ENCODE measurements at regions not wholly inside any gene's neighbourhood (a gene's known extent, or its start where the extent isn't known, plus 50 kb on each side); places are given as distances from the start of the nearest gene placed in this dataset.

GRCh38 chr11:113534625-113535024 is 59.4 kb upstream of the DRD2 start:
- Histone ChIP-seq H3K79me2 (ENCODE audit: control insufficient read depth in 1 of 2, insufficient read depth in 2 of 2, low read length in 2 of 2) (no peaks in the 10 kb centered on the region), H3K9ac (replicated peaks in 1 of 4; ENCODE audit: extremely low read depth in 1 of 4, low read depth in 3 of 4, low read length in 3 of 4) (no peak overlapping the region), H3K4me3 (ENCODE audit: extremely low read depth in 1 of 4, insufficient read depth in 2 of 4, low read depth in 3 of 4, low read length in 4 of 4) (no peak overlapping the region), H3K4me1 (replicated peaks in 1 of 4; ENCODE audit: control insufficient read depth in 3 of 4, insufficient read depth in 4 of 4, low read length in 3 of 4) (peaks cover 3 to 13% (median 9%) of the 10 kb centered on the region in 4 experiments; a peak in 6 of 7 replicates), H2AFZ (ENCODE audit: low read length) (no peak overlapping the region), H2BK12ac (ENCODE audit: low read depth, low read length) (no peak overlapping the region), H3K27me3 (replicated peaks in 1 of 4; ENCODE audit: control insufficient read depth in 3 of 4, extremely low read depth in 1 of 4, insufficient read depth in 3 of 4, low read length in 3 of 4) (peaks cover 0 to 5% (median 5%) of the 10 kb centered on the region in 4 experiments; a peak in 4 of 7 replicates), H4K20me1 (replicated peaks in 1 of 2; ENCODE audit: control insufficient read depth in 1 of 2, insufficient read depth in 2 of 2, low read length in 2 of 2) (no peaks in the 10 kb centered on the region), H2BK120ac (replicated peaks; ENCODE audit: low read depth, low read length) (no peak overlapping the region), H3K23me2 (ENCODE audit: low read depth, low read length) (no peaks in the 10 kb centered on the region), H4K5ac (ENCODE audit: insufficient read length, low read depth, low read length) (no peak overlapping the region), H3K23ac (ENCODE audit: insufficient read length) (no peak overlapping the region), H4K8ac (ENCODE audit: extremely low read depth, insufficient read depth, low read length) (no peak overlapping the region), H3K9me3 (ENCODE audit: insufficient read depth in 2 of 2, low read depth in 1 of 2, low read length in 1 of 2) (no peaks in the 10 kb centered on the region), H3K14ac (ENCODE audit: insufficient read length) (no peak overlapping the region), H4K91ac (replicated peaks; ENCODE audit: insufficient read length, low read length) (no peak overlapping the region), H2BK5ac (ENCODE audit: low read depth, low read length) (no peak overlapping the region), H2BK15ac (ENCODE audit: low read length) (no peak overlapping the region), H3K56ac (replicated peaks; ENCODE audit: insufficient read length, low read depth, low read length) (no peak overlapping the region), H3K18ac (ENCODE audit: extremely low read depth, low read length) (no peak overlapping the region), H2AK5ac (ENCODE audit: low read depth, low read length) (no peak overlapping the region), H3K4me2 (ENCODE audit: insufficient read depth in 1 of 2, low read depth in 2 of 2, low read length in 2 of 2) (no peak overlapping the region), H3K27ac (ENCODE audit: low read depth, low read length) (no peak overlapping the region), H2BK20ac (ENCODE audit: low read length) (no peak overlapping the region), H3K36me3 (ENCODE audit: control insufficient read depth in 2 of 4, insufficient read depth in 4 of 4, low read length in 3 of 4) (no peaks in the 10 kb centered on the region), H3K79me1 (ENCODE audit: low read depth, low read length) (no peaks in the 10 kb centered on the region), H3K4ac (replicated peaks; ENCODE audit: insufficient read length, low read depth, low read length) (no peak overlapping the region)
- 86% methylated on average over 4 of the region's 4 CpGs; no CpG with 5 or more reads in 1 of the 2 experiments for WGBS, 2 experiments (ENCODE audit: extremely low coverage in 1 of 2, insufficient coverage in 1 of 2, insufficient read length in 1 of 2, insufficient replicate concordance in 2 of 2, low coverage in 1 of 2, low lambda C conversion rate in 2 of 2, missing lambda C conversion rate in 1 of 2)
- POLR2A ChIA-PET (ENCODE audit: partially characterized antibody), result no interaction called here
- no peak for FAIRE-seq
- no peak for DNase-seq (ENCODE audit: low read depth in 1 of 2, low spot score in 2 of 2)
- CTCF ChIA-PET (ENCODE audit: partially characterized antibody), result interaction anchor here (1.0 to 4.0 kb wide), 9 partner anchors 8 to 228 kb away, joined by 3 to 22 read pairs (median 5); no protein-coding TSS in a partner anchor
- TF ChIP-seq NANOG (IDR thresholded peaks at IDR 0.05; ENCODE audit: insufficient read depth, low read depth, low read length, poor library complexity, severe bottlenecking) (no peak), GTF2F1 (IDR thresholded peaks at IDR 0.05; ENCODE audit: borderline replicate concordance, low read depth, low read length) (no peak), RNF2 (IDR thresholded peaks at IDR 0.05; ENCODE audit: borderline replicate concordance, low read depth, low read length, missing control alignments, poor library complexity, severe bottlenecking) (no peak), CHD2 (IDR thresholded peaks at IDR 0.05; ENCODE audit: low read length) (no peak), HDAC2 (IDR thresholded peaks at IDR 0.05; ENCODE audit: borderline replicate concordance in 1 of 2, low read depth in 2 of 2, low read length in 2 of 2) (no peak), TBP (IDR thresholded peaks at IDR 0.05; ENCODE audit: low read depth, low read length) (no peak), CBX8 (IDR thresholded peaks at IDR 0.05; ENCODE audit: borderline replicate concordance, low read depth, low read length) (no peak), EP300 (IDR thresholded peaks at IDR 0.05; ENCODE audit: borderline replicate concordance in 1 of 2, low read depth in 2 of 2, low read length in 2 of 2) (no peak), CTCF (IDR thresholded peaks at IDR 0.05; ENCODE audit: control extremely low read depth in 1 of 3, insufficient read depth in 1 of 3, low read depth in 1 of 3, low read length in 3 of 3) (no peak)
- TF ChIP-seq, protein P1, sequence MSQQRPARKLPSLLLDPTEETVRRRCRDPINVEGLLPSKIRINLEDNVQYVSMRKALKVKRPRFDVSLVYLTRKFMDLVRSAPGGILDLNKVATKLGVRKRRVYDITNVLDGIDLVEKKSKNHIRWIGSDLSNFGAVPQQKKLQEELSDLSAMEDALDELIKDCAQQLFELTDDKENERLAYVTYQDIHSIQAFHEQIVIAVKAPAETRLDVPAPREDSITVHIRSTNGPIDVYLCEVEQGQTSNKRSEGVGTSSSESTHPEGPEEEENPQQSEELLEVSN (IDR thresholded peaks at IDR 0.05), result no peak

Data from H1 (cell line).